ENCODE measurements at regions not wholly inside any gene's neighbourhood (a gene's known extent, or its start where the extent isn't known, plus 50 kb on each side); places are given as distances from the start of the nearest gene placed in this dataset.

DNA sequence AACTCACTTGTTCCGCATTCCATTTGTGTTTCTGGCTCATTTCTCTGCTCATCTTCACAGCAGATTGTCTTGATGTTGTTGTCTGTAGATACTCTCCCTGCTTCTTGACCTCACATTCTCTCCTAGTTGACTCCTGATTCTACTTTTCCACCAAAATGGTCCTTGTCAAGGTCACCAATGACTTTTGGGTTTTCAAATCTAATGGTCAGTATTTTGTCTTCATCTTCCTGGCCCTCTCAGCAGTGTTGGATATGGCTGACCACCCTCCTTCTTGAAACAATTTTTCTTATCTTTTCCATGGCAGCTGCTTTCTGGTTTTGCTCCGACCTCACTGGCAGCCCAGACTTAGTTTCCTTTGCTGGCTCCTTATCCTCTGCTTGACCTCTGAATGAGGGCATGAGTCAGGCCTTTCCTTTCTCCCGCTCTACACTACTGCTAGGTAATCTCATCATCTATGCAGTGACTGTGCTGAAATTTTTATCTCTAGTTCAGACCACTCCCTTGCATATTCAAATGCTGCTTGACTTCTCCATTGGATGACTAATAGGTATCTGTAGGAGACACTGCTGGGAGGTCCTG, 386.6 kb upstream of the SPRED2 start:
- H3K4me1 ChIP-seq (ENCODE audit: control insufficient read depth, insufficient read depth, low read length) = no peaks in the 10 kb centered on the region
- no peak overlapping the region for H3K4me3 ChIP-seq (ENCODE audit: low read length)
- H3K36me3 ChIP-seq (ENCODE audit: control insufficient read depth, insufficient read depth, low read length) = no peaks in the 10 kb centered on the region
- no peaks in the 10 kb centered on the region for H3K27me3 ChIP-seq (ENCODE audit: control insufficient read depth, insufficient read depth, low read length)
- no peak overlapping the region for H3K9ac ChIP-seq (ENCODE audit: low read length)
- no peak overlapping the region for H3K27ac ChIP-seq (ENCODE audit: low read depth, low read length)

DNA sequence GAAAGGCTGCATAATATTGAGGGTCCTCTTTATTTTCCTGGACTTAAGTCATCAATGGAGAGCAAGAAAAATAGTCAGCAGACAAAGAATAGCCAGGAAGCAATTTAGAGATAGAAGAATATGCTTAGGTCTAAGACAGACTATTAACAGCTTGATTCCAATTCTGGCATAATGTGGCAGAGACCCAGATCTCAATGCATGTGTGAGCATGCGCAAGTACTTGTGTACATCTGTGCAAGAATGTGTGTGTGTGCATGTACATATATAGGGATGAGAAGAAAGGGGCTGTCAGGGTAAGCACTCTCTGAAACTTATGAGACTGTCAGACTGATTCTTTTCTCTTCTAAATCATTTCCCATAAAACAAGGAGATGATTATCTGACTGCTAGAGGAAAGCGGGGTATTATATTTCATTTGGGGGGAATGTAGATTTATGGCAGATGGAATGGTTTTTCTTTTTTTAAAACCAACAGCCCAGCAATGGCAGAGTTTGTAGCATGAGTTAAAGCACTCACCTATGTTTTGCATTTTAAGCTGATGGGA, 381.3 kb upstream of the SPRED2 start:
- H3K4me3 ChIP-seq (ENCODE audit: low read length) = no peak overlapping the region
- no peak overlapping the region for H3K27ac ChIP-seq (ENCODE audit: low read depth, low read length)
- no peak overlapping the region for H3K9ac ChIP-seq (ENCODE audit: low read length)
- no peaks in the 10 kb centered on the region for H3K4me1 ChIP-seq (ENCODE audit: control insufficient read depth, insufficient read depth, low read length)
- H3K27me3 ChIP-seq (ENCODE audit: control insufficient read depth, insufficient read depth, low read length) = no peaks in the 10 kb centered on the region
- H3K36me3 ChIP-seq (ENCODE audit: control insufficient read depth, insufficient read depth, low read length) = no peaks in the 10 kb centered on the region

DNA sequence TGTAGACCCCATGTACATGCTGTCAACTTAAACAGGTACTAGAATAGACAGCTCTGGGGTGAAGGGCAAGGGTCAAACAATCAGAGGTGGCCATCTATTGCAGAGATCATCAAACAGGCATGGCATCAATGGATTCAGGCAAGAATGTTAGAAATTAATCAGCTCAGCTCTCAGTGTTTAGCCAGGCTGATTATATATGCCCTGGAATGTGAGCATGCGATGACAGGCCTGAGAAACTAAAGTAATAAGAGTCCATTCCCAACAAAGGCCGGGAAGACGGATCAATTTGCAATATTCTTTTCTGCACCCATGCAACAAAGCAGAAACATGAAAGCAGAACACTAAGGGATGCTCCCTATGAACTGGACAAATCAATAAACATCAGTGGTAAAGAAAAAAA, 380.5 kb upstream of the SPRED2 start:
- Histone ChIP-seq H3K36me3 (ENCODE audit: control insufficient read depth, insufficient read depth, low read length) (no peaks in the 10 kb centered on the region), H3K27ac (ENCODE audit: low read depth, low read length) (no peak overlapping the region), H3K27me3 (ENCODE audit: control insufficient read depth, insufficient read depth, low read length) (no peaks in the 10 kb centered on the region), H3K4me3 (ENCODE audit: low read length) (no peak overlapping the region), H3K9ac (ENCODE audit: low read length) (no peak overlapping the region), H3K4me1 (ENCODE audit: control insufficient read depth, insufficient read depth, low read length) (no peaks in the 10 kb centered on the region)

DNA sequence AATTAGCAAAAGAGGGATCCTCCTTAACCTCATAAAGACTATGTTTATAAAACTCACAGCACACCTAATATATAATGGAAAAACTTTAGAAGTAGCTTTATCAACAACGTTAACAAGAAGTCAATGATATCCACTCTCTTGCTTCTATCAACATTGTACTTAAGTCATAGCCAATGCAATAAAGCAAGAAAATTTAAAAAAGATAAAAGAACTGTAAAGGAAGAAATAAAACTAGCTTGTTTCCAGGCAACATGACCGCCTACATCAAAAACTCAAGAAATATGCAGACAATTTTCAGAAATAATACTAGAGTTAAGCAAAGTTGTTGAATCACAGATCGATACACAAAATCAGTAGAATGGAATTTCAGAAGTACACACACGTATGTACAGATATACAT, 375.5 kb upstream of the SPRED2 start:
- no peak overlapping the region for H3K4me3 ChIP-seq (ENCODE audit: low read length)
- no peaks in the 10 kb centered on the region for H3K4me1 ChIP-seq (ENCODE audit: control insufficient read depth, insufficient read depth, low read length)
- no peaks in the 10 kb centered on the region for H3K27me3 ChIP-seq (ENCODE audit: control insufficient read depth, insufficient read depth, low read length)
- no peak overlapping the region for H3K9ac ChIP-seq (ENCODE audit: low read length)
- no peaks in the 10 kb centered on the region for H3K36me3 ChIP-seq (ENCODE audit: control insufficient read depth, insufficient read depth, low read length)
- no peak overlapping the region for H3K27ac ChIP-seq (ENCODE audit: low read depth, low read length)

DNA sequence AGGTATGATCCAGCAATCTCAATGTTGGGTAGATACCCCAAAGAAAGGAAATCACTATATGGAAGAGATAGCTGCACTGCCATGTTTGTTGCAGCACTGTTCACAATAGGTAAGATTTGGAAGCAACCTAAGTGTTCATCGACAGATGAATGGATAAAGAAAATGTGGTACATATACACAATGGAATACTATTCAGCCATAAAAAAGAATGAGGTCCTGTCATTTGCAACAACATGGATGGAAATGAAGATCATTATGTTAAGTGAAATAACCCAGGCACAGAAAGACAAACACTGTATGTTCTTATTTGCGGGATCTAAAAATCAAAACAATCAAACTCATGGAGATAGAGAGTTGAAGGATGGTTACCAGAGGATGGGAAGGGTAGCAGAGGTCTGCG, 372.4 kb upstream of the SPRED2 start:
- Histone ChIP-seq H3K27ac (ENCODE audit: low read depth, low read length) (no peak overlapping the region), H3K9ac (ENCODE audit: low read length) (no peak overlapping the region), H3K4me1 (ENCODE audit: control insufficient read depth, insufficient read depth, low read length) (no peaks in the 10 kb centered on the region), H3K27me3 (ENCODE audit: control insufficient read depth, insufficient read depth, low read length) (no peaks in the 10 kb centered on the region), H3K36me3 (ENCODE audit: control insufficient read depth, insufficient read depth, low read length) (no peaks in the 10 kb centered on the region), H3K4me3 (ENCODE audit: low read length) (no peak overlapping the region)

DNA sequence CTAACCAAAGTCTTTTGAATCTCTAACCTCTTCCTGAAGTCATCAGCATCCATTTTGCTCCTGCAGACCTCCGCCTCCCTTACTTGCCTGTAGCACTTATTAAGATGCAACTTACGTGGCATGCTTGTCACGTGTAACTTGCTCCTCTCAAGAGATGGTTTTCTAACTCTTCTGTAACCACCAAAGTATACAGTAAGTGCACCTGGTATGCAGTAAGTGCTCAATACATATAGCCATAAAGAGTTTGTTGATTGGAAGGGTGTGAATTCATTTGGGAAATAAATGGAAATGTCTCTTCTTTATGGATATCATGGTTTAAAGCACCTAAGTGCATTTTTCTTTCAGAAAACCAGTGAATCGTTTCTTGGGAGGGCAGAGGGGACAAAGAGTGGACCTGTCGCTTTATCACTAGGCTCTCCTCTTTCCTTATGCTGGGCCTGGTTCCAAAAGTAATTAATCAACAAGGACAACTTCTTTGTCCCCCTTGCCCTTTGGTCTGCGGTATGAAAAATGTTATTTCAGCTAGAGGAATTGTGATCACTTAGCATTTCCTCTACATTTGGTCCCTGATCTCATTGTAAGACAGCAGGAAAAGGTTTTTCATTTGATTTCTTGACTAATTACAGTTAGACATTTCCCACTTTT, 370.0 kb upstream of the SPRED2 start:
- H3K36me3 ChIP-seq (ENCODE audit: control insufficient read depth, insufficient read depth, low read length) = no peaks in the 10 kb centered on the region
- H3K4me1 ChIP-seq (ENCODE audit: control insufficient read depth, insufficient read depth, low read length) = no peaks in the 10 kb centered on the region

DNA sequence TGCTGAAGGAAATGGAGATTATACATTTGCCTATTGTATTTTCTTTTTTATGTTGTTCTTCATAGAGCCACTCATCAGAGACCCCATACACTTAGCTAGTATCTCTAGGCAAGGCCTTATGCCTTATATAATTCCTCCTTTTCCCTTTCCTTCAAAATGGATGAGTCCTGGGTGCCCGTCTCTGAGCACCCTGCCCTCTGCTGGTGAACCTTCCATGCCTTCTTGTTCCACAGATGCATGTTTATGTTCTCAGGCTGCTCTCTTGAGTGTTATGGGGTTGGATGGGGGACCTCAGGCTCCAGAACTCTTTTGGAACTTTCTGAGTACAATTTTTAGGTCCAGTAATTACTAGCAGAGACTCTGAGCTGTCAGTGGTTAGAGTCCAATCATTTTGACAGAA, 368.6 kb upstream of the SPRED2 start:
- Histone ChIP-seq H3K27ac (ENCODE audit: low read depth, low read length) (no peak overlapping the region), H3K4me3 (ENCODE audit: low read length) (no peak overlapping the region), H3K27me3 (ENCODE audit: control insufficient read depth, insufficient read depth, low read length) (no peaks in the 10 kb centered on the region), H3K9ac (ENCODE audit: low read length) (no peak overlapping the region), H3K4me1 (ENCODE audit: control insufficient read depth, insufficient read depth, low read length) (no peaks in the 10 kb centered on the region), H3K36me3 (ENCODE audit: control insufficient read depth, insufficient read depth, low read length) (no peaks in the 10 kb centered on the region)

More for the DNA sequence above, 370.0 kb upstream of the SPRED2 start:
- Histone ChIP-seq H3K27me3 (ENCODE audit: control insufficient read depth, insufficient read depth, low read length) (no peaks in the 10 kb centered on the region), H3K4me3 (ENCODE audit: low read length) (no peak overlapping the region), H3K27ac (ENCODE audit: low read depth, low read length) (no peak overlapping the region), H3K9ac (ENCODE audit: low read length) (no peak overlapping the region)

DNA sequence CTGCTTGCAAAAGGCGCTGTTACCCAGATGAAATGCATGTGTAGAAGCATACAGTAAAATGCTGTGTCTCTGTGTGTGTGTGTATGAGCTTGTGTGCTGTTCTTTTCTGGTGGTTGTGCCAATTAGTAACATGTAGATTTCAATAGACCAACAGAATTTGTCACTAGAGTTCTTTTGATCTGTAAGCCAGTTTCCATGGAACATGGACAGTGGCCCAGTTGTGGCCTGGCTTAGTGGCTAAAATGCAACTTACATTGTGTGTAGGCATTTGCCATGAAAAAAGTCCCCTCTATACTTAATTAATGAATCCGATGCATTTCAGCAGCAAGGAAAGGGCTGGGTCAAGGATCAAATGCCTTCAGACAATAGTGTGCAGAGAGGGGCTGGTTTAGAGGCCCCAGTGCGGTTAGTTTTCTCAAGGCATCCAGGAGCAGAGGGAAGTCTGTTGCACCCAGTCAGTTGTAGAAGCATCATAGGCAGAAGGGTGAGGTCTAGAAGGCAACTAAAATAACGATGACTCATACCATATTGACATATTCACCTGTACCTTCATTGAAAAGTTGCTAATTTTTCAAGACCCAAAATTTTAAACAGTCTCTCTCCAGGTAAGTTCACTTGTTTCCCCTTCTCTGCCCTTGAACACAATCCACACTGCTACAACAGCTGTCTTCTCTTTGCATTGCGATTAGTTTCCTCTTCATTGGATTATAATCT, 366.9 kb upstream of the SPRED2 start:
- Histone ChIP-seq H3K4me1 (ENCODE audit: control insufficient read depth, insufficient read depth, low read length) (no peaks in the 10 kb centered on the region), H3K9ac (ENCODE audit: low read length) (no peak overlapping the region), H3K27ac (ENCODE audit: low read depth, low read length) (no peak overlapping the region), H3K36me3 (ENCODE audit: control insufficient read depth, insufficient read depth, low read length) (no peaks in the 10 kb centered on the region), H3K4me3 (ENCODE audit: low read length) (no peak overlapping the region), H3K27me3 (ENCODE audit: control insufficient read depth, insufficient read depth, low read length) (no peaks in the 10 kb centered on the region)

DNA sequence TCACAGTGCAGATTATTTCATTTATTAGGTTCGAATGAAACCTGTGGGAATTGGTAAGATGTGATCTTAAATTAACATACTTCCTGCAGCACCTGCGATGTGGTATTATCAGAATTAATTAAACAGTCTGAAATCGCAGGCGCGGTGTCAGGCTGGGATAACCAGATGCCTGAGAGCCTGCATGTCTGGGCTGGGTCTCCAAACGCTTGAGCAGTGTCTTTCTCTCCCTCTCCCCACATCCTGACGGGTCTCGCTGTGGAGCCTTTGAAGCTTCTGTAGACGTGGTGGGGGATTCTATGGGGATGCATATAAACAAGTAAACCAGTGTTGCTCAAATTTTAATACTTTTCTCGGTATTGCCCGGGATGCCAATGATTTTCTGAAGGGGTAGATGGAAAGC, 366.2 kb upstream of the SPRED2 start:
- H3K27ac ChIP-seq (ENCODE audit: low read depth, low read length) = no peak overlapping the region
- no peaks in the 10 kb centered on the region for H3K4me1 ChIP-seq (ENCODE audit: control insufficient read depth, insufficient read depth, low read length)
- no peaks in the 10 kb centered on the region for H3K36me3 ChIP-seq (ENCODE audit: control insufficient read depth, insufficient read depth, low read length)
- H3K4me3 ChIP-seq (ENCODE audit: low read length) = no peak overlapping the region
- H3K27me3 ChIP-seq (ENCODE audit: control insufficient read depth, insufficient read depth, low read length) = no peaks in the 10 kb centered on the region
- H3K9ac ChIP-seq (ENCODE audit: low read length) = no peak overlapping the region

DNA sequence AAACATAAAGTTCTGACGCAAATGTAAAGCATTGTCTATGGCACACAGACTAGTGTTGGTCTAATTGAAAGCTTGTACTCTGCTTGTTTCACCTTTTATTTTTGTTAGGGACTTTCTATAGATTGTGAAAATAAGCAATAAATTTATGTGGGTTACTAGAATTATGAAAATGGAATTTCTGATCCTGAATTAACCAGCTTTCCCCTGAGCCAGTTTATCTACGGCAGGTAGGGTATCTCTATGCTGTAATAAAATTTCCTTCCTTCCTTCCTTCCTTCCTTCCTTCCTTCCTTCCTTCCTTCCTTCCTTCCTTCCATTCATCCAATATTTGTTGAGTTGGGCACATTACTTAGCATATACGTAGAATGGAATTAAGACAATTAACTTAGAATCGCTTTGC, 362.6 kb upstream of the SPRED2 start:
- Histone ChIP-seq H3K27ac (ENCODE audit: low read depth, low read length) (no peak overlapping the region), H3K27me3 (ENCODE audit: control insufficient read depth, insufficient read depth, low read length) (no peaks in the 10 kb centered on the region), H3K4me3 (ENCODE audit: low read length) (no peak overlapping the region), H3K9ac (ENCODE audit: low read length) (no peak overlapping the region), H3K4me1 (ENCODE audit: control insufficient read depth, insufficient read depth, low read length) (no peaks in the 10 kb centered on the region), H3K36me3 (ENCODE audit: control insufficient read depth, insufficient read depth, low read length) (no peaks in the 10 kb centered on the region)

DNA sequence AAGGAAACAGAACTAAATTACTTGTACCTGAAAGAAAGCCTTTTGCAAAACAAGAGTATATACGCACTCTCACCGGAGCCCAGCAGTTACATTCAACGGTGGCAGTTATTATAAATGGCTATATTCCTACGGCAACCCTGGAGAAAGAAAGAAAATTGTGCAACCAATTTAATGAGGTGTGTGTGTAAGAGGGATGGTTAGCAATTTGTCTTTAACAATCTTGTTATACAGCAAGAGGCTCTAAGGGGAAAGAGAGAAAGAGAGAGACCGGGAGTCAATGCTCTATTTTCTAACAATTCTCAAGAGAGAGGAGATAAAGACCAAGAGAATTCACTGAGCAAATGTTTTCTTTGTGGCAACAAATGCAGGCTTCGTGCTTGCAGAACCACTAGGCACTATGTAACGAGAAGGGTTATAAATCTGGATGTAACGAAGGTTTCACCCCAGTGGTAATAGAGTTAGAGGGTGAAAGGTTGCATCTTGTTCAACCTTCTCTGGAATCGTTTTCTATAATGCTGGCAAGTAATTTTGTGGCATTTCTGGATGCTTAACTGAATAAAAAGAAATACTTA, 359.1 kb upstream of the SPRED2 start:
- Histone ChIP-seq H3K36me3 (ENCODE audit: control insufficient read depth, insufficient read depth, low read length) (no peaks in the 10 kb centered on the region), H3K4me1 (ENCODE audit: control insufficient read depth, insufficient read depth, low read length) (no peaks in the 10 kb centered on the region), H3K4me3 (ENCODE audit: low read length) (no peak overlapping the region), H3K9ac (ENCODE audit: low read length) (no peak overlapping the region), H3K27me3 (ENCODE audit: control insufficient read depth, insufficient read depth, low read length) (no peaks in the 10 kb centered on the region), H3K27ac (ENCODE audit: low read depth, low read length) (no peak overlapping the region)

DNA sequence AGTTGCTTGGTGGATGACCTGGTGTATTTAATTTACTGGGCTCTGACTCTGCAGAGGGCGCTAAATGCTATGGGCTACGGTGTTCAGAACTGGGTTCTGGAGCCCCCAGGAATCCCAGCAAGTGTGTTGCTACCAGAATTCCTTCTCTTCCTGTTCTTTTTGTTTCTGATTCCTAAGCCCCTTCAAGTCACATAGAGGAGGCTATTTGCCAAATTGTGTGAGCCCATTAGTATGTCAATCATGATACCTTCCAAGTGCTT, 358.2 kb upstream of the SPRED2 start:
- Histone ChIP-seq H3K4me3 (ENCODE audit: low read length) (no peak overlapping the region), H3K27ac (ENCODE audit: low read depth, low read length) (no peak overlapping the region), H3K9ac (ENCODE audit: low read length) (no peak overlapping the region), H3K36me3 (ENCODE audit: control insufficient read depth, insufficient read depth, low read length) (no peaks in the 10 kb centered on the region), H3K27me3 (ENCODE audit: control insufficient read depth, insufficient read depth, low read length) (no peaks in the 10 kb centered on the region), H3K4me1 (ENCODE audit: control insufficient read depth, insufficient read depth, low read length) (no peaks in the 10 kb centered on the region)
